Transverse colon (tissue), 3 donors: ENCODE measurements at regions not wholly inside any gene's neighbourhood (a gene's known extent, or its start where the extent isn't known, plus 50 kb on each side); places are given as distances from the start of the nearest gene placed in this dataset.

Experiments used
- POLR2A ChIP-seq: fragments of 450-650 bp; IDR thresholded peaks from one replicate; pipeline ENCODE4 v1.6.1; 2016; ENCODE audit warnings: antibody characterized with exemption, mild to moderate bottlenecking, moderate library complexity
- TF ChIP-seq, protein P1 (sequence below), 5 experiments: fragments of 200-600 bp in 3 of 5; fragments of 450-650 bp in 2 of 5; sonication (generic) in 3 of 5; IDR thresholded peaks; 1 replicate in 2 of 5; 2 replicates in 3 of 5; pipeline ENCODE4 v1.5.1; 2016 to 2017; ENCODE audit warnings: antibody characterized with exemption in 5 of 5, inconsistent platforms in 3 of 5, mild to moderate bottlenecking in 2 of 5, moderate library complexity in 1 of 5

DNA sequence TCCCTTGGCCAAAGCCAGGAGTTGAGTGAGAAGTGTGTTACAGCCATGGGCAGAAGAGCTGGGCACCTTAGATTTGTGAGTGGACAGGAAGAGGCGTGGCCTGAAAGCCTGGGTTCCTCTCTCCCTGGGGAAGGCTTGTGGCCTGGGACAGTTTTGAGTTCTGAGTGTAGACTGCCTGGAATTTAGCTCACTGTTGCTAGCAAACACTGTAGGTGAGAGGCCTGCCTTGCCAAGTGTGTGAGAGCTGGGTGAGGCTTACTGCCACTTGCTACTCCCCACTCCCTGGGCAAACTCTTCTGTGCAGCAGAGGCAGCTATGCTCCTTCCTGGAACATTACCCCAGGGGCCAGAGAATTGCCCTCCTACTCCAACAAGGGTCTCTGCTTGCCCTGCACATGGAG is 150.0 kb upstream of the GALNT5 start:
- TF ChIP-seq, protein P1, sequence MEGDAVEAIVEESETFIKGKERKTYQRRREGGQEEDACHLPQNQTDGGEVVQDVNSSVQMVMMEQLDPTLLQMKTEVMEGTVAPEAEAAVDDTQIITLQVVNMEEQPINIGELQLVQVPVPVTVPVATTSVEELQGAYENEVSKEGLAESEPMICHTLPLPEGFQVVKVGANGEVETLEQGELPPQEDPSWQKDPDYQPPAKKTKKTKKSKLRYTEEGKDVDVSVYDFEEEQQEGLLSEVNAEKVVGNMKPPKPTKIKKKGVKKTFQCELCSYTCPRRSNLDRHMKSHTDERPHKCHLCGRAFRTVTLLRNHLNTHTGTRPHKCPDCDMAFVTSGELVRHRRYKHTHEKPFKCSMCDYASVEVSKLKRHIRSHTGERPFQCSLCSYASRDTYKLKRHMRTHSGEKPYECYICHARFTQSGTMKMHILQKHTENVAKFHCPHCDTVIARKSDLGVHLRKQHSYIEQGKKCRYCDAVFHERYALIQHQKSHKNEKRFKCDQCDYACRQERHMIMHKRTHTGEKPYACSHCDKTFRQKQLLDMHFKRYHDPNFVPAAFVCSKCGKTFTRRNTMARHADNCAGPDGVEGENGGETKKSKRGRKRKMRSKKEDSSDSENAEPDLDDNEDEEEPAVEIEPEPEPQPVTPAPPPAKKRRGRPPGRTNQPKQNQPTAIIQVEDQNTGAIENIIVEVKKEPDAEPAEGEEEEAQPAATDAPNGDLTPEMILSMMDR (IDR thresholded peaks at IDR 0.05), result no peak
- TF ChIP-seq POLR2A, result no peak
